Keratinocyte (primary cell): ENCODE measurements at regions not wholly inside any gene's neighbourhood (a gene's known extent, or its start where the extent isn't known, plus 50 kb on each side); places are given as distances from the start of the nearest gene placed in this dataset.

Experiments used
- DNase-seq: peaks from one replicate; pipeline ENCODE4 v3.0.0-alpha.2; 2011; ENCODE audit warnings: low read depth, missing footprints, low spot score
- FAIRE-seq: peaks from 2 replicates; lab custom pipeline; 2011; peaks lifted over from hg19 to GRCh38; lab: Jason Lieb, UNC
- H2AFZ ChIP-seq: 2 replicates; pipeline ENCODE4 v1.6.0; 2012; ENCODE audit warnings: low read length, control low read depth, inconsistent platforms; ENCODE audit not compliant: control insufficient read depth
- H3K27ac ChIP-seq: 2 replicates; pipeline ENCODE4 v1.5.1; 2011; ENCODE audit warnings: low read length; ENCODE audit not compliant: control insufficient read depth, insufficient read depth
- H3K27me3 ChIP-seq: 3 replicates; pipeline ENCODE4 v1.6.0; 2011; ENCODE audit warnings: low read length; ENCODE audit not compliant: control insufficient read depth, insufficient read depth; ENCODE audit errors: extremely low read depth
- H3K36me3 ChIP-seq, 2 experiments: 2 replicates in 1 of 2; 3 replicates in 1 of 2; pipeline ENCODE4 v1.5.1; 2011; ENCODE audit warnings: low read length in 2 of 2, mild to moderate bottlenecking in 1 of 2; ENCODE audit not compliant: control insufficient read depth in 2 of 2, insufficient read depth in 2 of 2; ENCODE audit errors: extremely low read depth in 1 of 2
- H3K4me1 ChIP-seq: 3 replicates; pipeline ENCODE4 v1.5.1; 2011; ENCODE audit warnings: low read length; ENCODE audit not compliant: control insufficient read depth, insufficient read depth; ENCODE audit errors: extremely low read depth
- H3K4me2 ChIP-seq: 3 replicates; pipeline ENCODE4 v1.6.0; 2011; ENCODE audit warnings: low read depth, low read length; ENCODE audit not compliant: control insufficient read depth, insufficient read depth; ENCODE audit errors: extremely low read depth
- H3K4me3 ChIP-seq, 3 experiments: fragments of 200-600 bp in 1 of 3; sonication (generic) in 1 of 3; 2 replicates in 2 of 3; 3 replicates in 1 of 3; pipeline ENCODE4 v1.5.1; 2011 to 2016; ENCODE audit warnings: low read length in 3 of 3, mild to moderate bottlenecking in 3 of 3, control low read depth in 2 of 3, inconsistent platforms in 1 of 3, low read depth in 1 of 3, mixed read lengths in 1 of 3, mixed run types in 1 of 3, moderate library complexity in 1 of 3; ENCODE audit not compliant: control insufficient read depth in 2 of 3, insufficient read depth in 2 of 3; ENCODE audit errors: extremely low read depth in 1 of 3
- H3K79me2 ChIP-seq: 2 replicates; pipeline ENCODE4 v1.6.0; 2012; ENCODE audit warnings: low read length; ENCODE audit not compliant: control insufficient read depth, insufficient read depth
- H3K9ac ChIP-seq: 3 replicates; pipeline ENCODE4 v1.6.0; 2011; ENCODE audit warnings: low read length; ENCODE audit not compliant: control insufficient read depth, insufficient read depth; ENCODE audit errors: extremely low read depth
- H3K9me1 ChIP-seq: 3 replicates; pipeline ENCODE4 v1.6.0; 2011; ENCODE audit warnings: low read length; ENCODE audit not compliant: control insufficient read depth, insufficient read depth; ENCODE audit errors: extremely low read depth
- H3K9me3 ChIP-seq: 2 replicates; pipeline ENCODE4 v1.5.1; 2012; ENCODE audit warnings: low read depth, low read length; ENCODE audit not compliant: control insufficient read depth
- H4K20me1 ChIP-seq: 3 replicates; pipeline ENCODE4 v1.6.0; 2011; ENCODE audit warnings: low read length; ENCODE audit not compliant: control insufficient read depth, insufficient read depth; ENCODE audit errors: extremely low read depth
- EZH2 ChIP-seq: IDR thresholded peaks from one replicate; pipeline ENCODE4 v1.6.1; 2012; ENCODE audit warnings: inconsistent platforms, mild to moderate bottlenecking, low read length, moderate library complexity
- dilution Hi-C: fragments of 300-500 bp; cut with MboI; formaldehyde crosslinking; loops from one replicate; pipeline ENCODE4 v1.7.0; 2020; ENCODE audit warnings: low sequenced_read_pairs; ENCODE audit not compliant: extremely low pct_ligation_motif_present
- TF ChIP-seq, protein P1 (sequence below), 3 experiments: IDR thresholded peaks in 1 of 3; conservative IDR thresholded peaks in 1 of 3; optimal IDR thresholded peaks in 1 of 3; 2 replicates in 2 of 3; 3 replicates in 1 of 3; pipeline versions ENCODE3 to v1.5.1; 2011; ENCODE audit warnings: low read length in 3 of 3, mild to moderate bottlenecking in 3 of 3, moderate library complexity in 2 of 3, control low read depth in 1 of 3, inconsistent platforms in 1 of 3; ENCODE audit not compliant: insufficient read depth in 2 of 3; ENCODE audit errors: extremely low read depth in 1 of 3

GRCh38 chr2:226199555-226199954 is 600.1 kb downstream of the IRS1 start:
- Histone ChIP-seq H3K4me2 (no peak overlapping the region), H3K27ac (no peak overlapping the region), H3K27me3 (no peaks in the 10 kb centered on the region), H2AFZ (no peak overlapping the region), H3K9me3 (no peaks in the 10 kb centered on the region), H3K36me3 (no peaks in the 10 kb centered on the region), H4K20me1 (no peaks in the 10 kb centered on the region), H3K4me1 (no peaks in the 10 kb centered on the region), H3K4me3 (no peak overlapping the region), H3K79me2 (no peaks in the 10 kb centered on the region), H3K9me1 (no peaks in the 10 kb centered on the region), H3K9ac (no peak overlapping the region)
- no peak for DNase-seq
- dilution Hi-C loops = no loop called here
- no peak for TF ChIP-seq EZH2
- TF ChIP-seq, protein P1, sequence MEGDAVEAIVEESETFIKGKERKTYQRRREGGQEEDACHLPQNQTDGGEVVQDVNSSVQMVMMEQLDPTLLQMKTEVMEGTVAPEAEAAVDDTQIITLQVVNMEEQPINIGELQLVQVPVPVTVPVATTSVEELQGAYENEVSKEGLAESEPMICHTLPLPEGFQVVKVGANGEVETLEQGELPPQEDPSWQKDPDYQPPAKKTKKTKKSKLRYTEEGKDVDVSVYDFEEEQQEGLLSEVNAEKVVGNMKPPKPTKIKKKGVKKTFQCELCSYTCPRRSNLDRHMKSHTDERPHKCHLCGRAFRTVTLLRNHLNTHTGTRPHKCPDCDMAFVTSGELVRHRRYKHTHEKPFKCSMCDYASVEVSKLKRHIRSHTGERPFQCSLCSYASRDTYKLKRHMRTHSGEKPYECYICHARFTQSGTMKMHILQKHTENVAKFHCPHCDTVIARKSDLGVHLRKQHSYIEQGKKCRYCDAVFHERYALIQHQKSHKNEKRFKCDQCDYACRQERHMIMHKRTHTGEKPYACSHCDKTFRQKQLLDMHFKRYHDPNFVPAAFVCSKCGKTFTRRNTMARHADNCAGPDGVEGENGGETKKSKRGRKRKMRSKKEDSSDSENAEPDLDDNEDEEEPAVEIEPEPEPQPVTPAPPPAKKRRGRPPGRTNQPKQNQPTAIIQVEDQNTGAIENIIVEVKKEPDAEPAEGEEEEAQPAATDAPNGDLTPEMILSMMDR (optimal IDR thresholded peaks at IDR 0.05 in 1 of 3, IDR thresholded peaks at IDR 0.05 in 1 of 3, conservative IDR thresholded peaks at IDR 0.05 in 1 of 3; ENCODE audit: extremely low read depth in 1 of 3, insufficient read depth in 2 of 3, low read length in 3 of 3) = no peak
- FAIRE-seq = peak; percentile 32

DNA sequence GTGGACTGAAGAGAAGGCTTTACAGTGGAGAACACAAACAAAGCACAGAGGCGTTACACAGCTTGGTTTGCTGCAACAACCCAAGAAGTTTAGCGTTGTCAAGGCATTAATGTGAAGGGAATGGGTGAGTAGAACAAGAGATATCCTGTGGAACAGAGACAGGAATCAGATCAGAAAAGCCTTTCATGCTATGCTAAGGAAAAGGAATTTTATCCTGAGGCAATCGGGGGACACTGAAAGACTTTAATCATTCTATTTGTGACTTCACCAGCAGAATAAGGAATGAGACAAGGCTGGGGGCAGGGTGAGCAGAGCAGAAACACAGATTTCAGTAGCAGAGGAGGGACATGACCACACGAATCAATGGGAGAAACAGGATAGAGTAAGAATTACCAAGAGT is 600.7 kb downstream of the IRS1 start:
- H3K9ac ChIP-seq = no peak overlapping the region
- DNase-seq = no peak
- dilution Hi-C loops = no loop called here

More for the DNA sequence above, 600.7 kb downstream of the IRS1 start:
- H3K9me3 ChIP-seq = no peaks in the 10 kb centered on the region
- H3K79me2 ChIP-seq = no peaks in the 10 kb centered on the region
- peak; percentile 62 for FAIRE-seq
- no peak overlapping the region for H3K4me2 ChIP-seq
- H3K4me3 ChIP-seq = no peak overlapping the region
- no peaks in the 10 kb centered on the region for H3K4me1 ChIP-seq
- H3K9me1 ChIP-seq = no peaks in the 10 kb centered on the region
- H3K27me3 ChIP-seq = no peaks in the 10 kb centered on the region
- TF ChIP-seq, protein P1 (optimal IDR thresholded peaks at IDR 0.05 in 1 of 3, IDR thresholded peaks at IDR 0.05 in 1 of 3, conservative IDR thresholded peaks at IDR 0.05 in 1 of 3; ENCODE audit: extremely low read depth in 1 of 3, insufficient read depth in 2 of 3, low read length in 3 of 3) = no peak
- TF ChIP-seq EZH2 = no peak
- H3K27ac ChIP-seq = no peak overlapping the region
- peak overlapping the region; percentile 52 for H2AFZ ChIP-seq
- H3K36me3 ChIP-seq = no peaks in the 10 kb centered on the region
- H4K20me1 ChIP-seq = no peaks in the 10 kb centered on the region
